IMR-90 (cell line): ENCODE measurements at regions not wholly inside any gene's neighbourhood (a gene's known extent, or its start where the extent isn't known, plus 50 kb on each side); places are given as distances from the start of the nearest gene placed in this dataset.

Experiments
- ATAC-seq: fragments of 200-7000 bp; cut with Tn5 transposase; 2 replicates; pipeline ENCODE4 v1.9.1; 2020; ENCODE audit warnings: low read depth, mild to moderate bottlenecking, moderate library complexity
- BruUV-seq: library from RNA; stranded (reverse); fragments of 400-500 nt; replicated peaks from 2 replicates; lab custom pipeline; 2021; lab: Mats Ljungman, UMichigan
- CTCF ChIA-PET: fragments of 300-600 bp; formaldehyde crosslinking; extraction: SDS; loops from one replicate; lab custom pipeline; 2021; ENCODE audit warnings: antibody characterized with exemption; lab: Yijun Ruan, JAX
- POLR2A ChIA-PET: fragments of 300-600 bp; sonication (Branson Sonifier 250); formaldehyde crosslinking; loops from one replicate; lab custom pipeline; 2022; ENCODE audit warnings: antibody characterized with exemption; ENCODE audit not compliant: unreplicated experiment; lab: Charles Lee
- DNase-seq: peaks from one replicate; pipeline ENCODE4 v3.0.0; 2013
- H2AFZ ChIP-seq: replicated peaks from 2 replicates; pipeline ENCODE3; 2013; ENCODE audit warnings: low read length, mild to moderate bottlenecking; ENCODE audit not compliant: poor library complexity
- H2AK5ac ChIP-seq: 2 replicates; pipeline ENCODE4 v1.6.1; 2013; ENCODE audit warnings: low read depth, low read length, inconsistent platforms
- H2AK9ac ChIP-seq: replicated peaks from 2 replicates; pipeline ENCODE3; 2013; ENCODE audit warnings: mild to moderate bottlenecking, low read depth, low read length, moderate library complexity; ENCODE audit not compliant: poor library complexity
- H2BK120ac ChIP-seq: 2 replicates; pipeline ENCODE4 v1.6.1; 2013; ENCODE audit warnings: low read depth, low read length, inconsistent platforms
- H2BK15ac ChIP-seq: 3 replicates; pipeline ENCODE4 v1.6.1; 2013; ENCODE audit warnings: low read depth, low read length, inconsistent platforms
- H2BK20ac ChIP-seq: 2 replicates; pipeline ENCODE4 v1.6.1; 2013; ENCODE audit warnings: low read depth, mild to moderate bottlenecking, inconsistent platforms, low read length, moderate library complexity
- H2BK5ac ChIP-seq: 2 replicates; pipeline ENCODE4 v1.6.1; 2013; ENCODE audit warnings: mild to moderate bottlenecking, low read depth, low read length, inconsistent platforms; ENCODE audit not compliant: poor library complexity, severe bottlenecking
- H3K14ac ChIP-seq: replicated peaks from 2 replicates; pipeline ENCODE4 v1.6.1; 2013; ENCODE audit warnings: low read depth, low read length, inconsistent platforms
- H3K18ac ChIP-seq: 2 replicates; pipeline ENCODE4 v1.6.1; 2013; ENCODE audit warnings: low read depth, low read length, control low read depth
- H3K23ac ChIP-seq: 2 replicates; pipeline ENCODE4 v1.6.1; 2013; ENCODE audit warnings: low read depth, low read length, inconsistent platforms
- H3K27ac ChIP-seq: 2 replicates; pipeline ENCODE4 v1.5.1; 2013; ENCODE audit warnings: mild to moderate bottlenecking, control low read depth, low read length; ENCODE audit not compliant: insufficient read depth
- H3K27me3 ChIP-seq: 2 replicates; pipeline ENCODE4 v1.6.1; 2013; ENCODE audit warnings: low read length; ENCODE audit not compliant: control insufficient read depth, insufficient read depth
- H3K36me3 ChIP-seq: 2 replicates; pipeline ENCODE4 v1.6.1; 2013; ENCODE audit warnings: low read length, mixed read lengths; ENCODE audit not compliant: control insufficient read depth, insufficient read depth
- H3K4ac ChIP-seq: 2 replicates; pipeline ENCODE4 v1.6.1; 2013; ENCODE audit warnings: low read depth, low read length, inconsistent platforms
- H3K4me1 ChIP-seq: 2 replicates; pipeline ENCODE4 v1.6.1; 2013; ENCODE audit warnings: low read length, mixed read lengths; ENCODE audit not compliant: control insufficient read depth, insufficient read depth
- H3K4me2 ChIP-seq: 2 replicates; pipeline ENCODE4 v1.6.1; 2013; ENCODE audit warnings: low read depth, mild to moderate bottlenecking, control low read depth, low read length, moderate library complexity
- H3K4me3 ChIP-seq: 2 replicates; pipeline ENCODE4 v1.5.1; 2013; ENCODE audit warnings: low read depth, mild to moderate bottlenecking, control low read depth, low read length, moderate library complexity; ENCODE audit not compliant: insufficient read depth
- H3K56ac ChIP-seq: 2 replicates; pipeline ENCODE4 v1.6.1; 2013; ENCODE audit warnings: low read length, inconsistent platforms; ENCODE audit not compliant: insufficient read depth; ENCODE audit errors: extremely low read depth
- H3K79me1 ChIP-seq, 2 experiments: 2 replicates each; pipeline ENCODE4 v1.6.1; 2013; ENCODE audit warnings: low read length in 2 of 2, inconsistent platforms in 1 of 2, low read depth in 1 of 2
- H3K9ac ChIP-seq: 2 replicates; pipeline ENCODE4 v1.6.1; 2013; ENCODE audit warnings: low read depth, low read length, control low read depth
- H3K9me1 ChIP-seq: 2 replicates; pipeline ENCODE4 v1.6.1; 2013; ENCODE audit warnings: low read length, inconsistent platforms; ENCODE audit not compliant: insufficient read depth
- H3K9me3 ChIP-seq: 2 replicates; pipeline ENCODE4 v1.6.1; 2013; ENCODE audit warnings: low read length; ENCODE audit not compliant: control insufficient read depth, insufficient read depth
- H4K20me1 ChIP-seq: 2 replicates; pipeline ENCODE4 v1.6.1; 2013; ENCODE audit warnings: low read length, inconsistent platforms; ENCODE audit not compliant: insufficient read depth
- H4K5ac ChIP-seq: 2 replicates; pipeline ENCODE4 v1.6.1; 2013; ENCODE audit warnings: mild to moderate bottlenecking, low read depth, low read length, control low read depth
- H4K8ac ChIP-seq, 2 experiments: 2 replicates each; pipeline ENCODE4 v1.6.1; 2013; ENCODE audit warnings: low read depth in 2 of 2, low read length in 2 of 2, control low read depth in 1 of 2, inconsistent platforms in 1 of 2
- H4K91ac ChIP-seq: 2 replicates; pipeline ENCODE4 v1.6.1; 2013; ENCODE audit warnings: low read depth, low read length, inconsistent platforms; ENCODE audit not compliant: insufficient read depth
- ELK1 ChIP-seq: fragments of 150-350 bp; IDR thresholded peaks from 2 replicates; pipeline ENCODE4 v1.6.1; 2016; ENCODE audit warnings: low read depth, mild to moderate bottlenecking, low read length, moderate library complexity, borderline replicate concordance
- WGBS, 2 experiments: methylation state at CpG; one replicate each; pipeline versions ENCODE4 v1.1.5 to v1.1.7; 2013; ENCODE audit warnings: missing lambda C conversion rate in 2 of 2; ENCODE audit not compliant: insufficient read length in 1 of 2; ENCODE audit errors: extremely low coverage in 2 of 2; 5-methylcytosine and 5-hydroxymethylcytosine counted together
- dilution Hi-C: fragments of 300-500 bp; cut with HindIII; formaldehyde crosslinking; loops from one replicate; pipeline ENCODE4 v1.14.3; 2018; ENCODE audit warnings: low sequenced_read_pairs; ENCODE audit not compliant: unreplicated experiment
- in situ Hi-C: fragments of 300-500 bp; cut with MboI; formaldehyde crosslinking; loops from 3 replicates; pipeline ENCODE4 v1.14.3; 2019; ENCODE audit warnings: low sequenced_read_pairs, inconsistent platforms, mixed read lengths
- intact Hi-C: fragments of 100-400 bp; cut with micrococcal nuclease; formaldehyde crosslinking; loops from 2 replicates; pipeline ENCODE4 v1.10.0; 2022

GRCh38 chr2:82793711-82794435 lies 1665.2 kb downstream of the SUCLG1 start:
- CTCF ChIA-PET: no interaction called here
- TF ChIP-seq ELK1: no peak
- dilution Hi-C loops: no loop called here

More at GRCh38 chr2:82793711-82794435, 1665.2 kb downstream of the SUCLG1 start:
- Histone ChIP-seq H2BK120ac (no peak overlapping the region), H2BK15ac (no peak overlapping the region), H3K4ac (no peak overlapping the region), H3K4me1 (no peaks in the 10 kb centered on the region), H2BK5ac (no peak overlapping the region), H4K8ac (no peak overlapping the region), H3K9ac (no peak overlapping the region), H3K18ac (no peak overlapping the region), H4K20me1 (no peaks in the 10 kb centered on the region), H3K14ac (no peak overlapping the region), H3K27ac (no peak overlapping the region), H3K27me3 (no peaks in the 10 kb centered on the region), H3K23ac (no peak overlapping the region), H2AK9ac (no peak overlapping the region), H4K91ac (no peak overlapping the region), H2AK5ac (no peak overlapping the region), H2AFZ (no peak overlapping the region), H3K4me2 (no peak overlapping the region), H3K9me3 (no peaks in the 10 kb centered on the region), H3K36me3 (no peaks in the 10 kb centered on the region), H3K4me3 (no peak overlapping the region), H3K9me1 (no peaks in the 10 kb centered on the region), H2BK20ac (no peak overlapping the region), H3K56ac (no peak overlapping the region), H3K79me1 (no peaks in the 10 kb centered on the region), H4K5ac (no peak overlapping the region)
- WGBS, 2 experiments: no CpG with 5 or more reads among the region's 3 CpGs
- in situ Hi-C loops: no loop called here
- ATAC-seq (no peak), DNase-seq (no peak)
- POLR2A ChIA-PET: no interaction called here
- intact Hi-C loops: no loop called here
- no TSS peak for BruUV-seq
